ENCODE measurements at regions not wholly inside any gene's neighbourhood (a gene's known extent, or its start where the extent isn't known, plus 50 kb on each side); places are given as distances from the start of the nearest gene placed in this dataset.

DNA sequence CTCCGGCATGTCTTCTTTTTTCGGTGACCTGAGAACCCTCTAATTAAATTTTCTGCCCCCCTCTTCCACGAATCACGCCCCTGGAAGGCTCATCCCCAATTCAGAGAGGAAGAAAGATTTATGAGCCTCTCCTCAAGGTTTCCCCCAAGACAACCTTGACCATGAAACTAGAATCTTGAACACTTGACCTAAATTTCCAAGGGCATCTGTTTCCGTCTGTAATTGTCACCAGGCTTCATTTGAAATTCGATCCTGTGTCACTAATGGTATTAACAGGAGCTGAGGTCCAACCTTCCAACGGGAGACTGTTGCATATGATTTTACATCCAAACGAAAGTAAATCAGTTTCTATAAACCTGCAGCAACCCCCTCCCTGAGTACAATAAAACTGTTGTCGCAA is 139.9 kb upstream of the ZIC3 start:
- TF ChIP-seq, protein P1, sequence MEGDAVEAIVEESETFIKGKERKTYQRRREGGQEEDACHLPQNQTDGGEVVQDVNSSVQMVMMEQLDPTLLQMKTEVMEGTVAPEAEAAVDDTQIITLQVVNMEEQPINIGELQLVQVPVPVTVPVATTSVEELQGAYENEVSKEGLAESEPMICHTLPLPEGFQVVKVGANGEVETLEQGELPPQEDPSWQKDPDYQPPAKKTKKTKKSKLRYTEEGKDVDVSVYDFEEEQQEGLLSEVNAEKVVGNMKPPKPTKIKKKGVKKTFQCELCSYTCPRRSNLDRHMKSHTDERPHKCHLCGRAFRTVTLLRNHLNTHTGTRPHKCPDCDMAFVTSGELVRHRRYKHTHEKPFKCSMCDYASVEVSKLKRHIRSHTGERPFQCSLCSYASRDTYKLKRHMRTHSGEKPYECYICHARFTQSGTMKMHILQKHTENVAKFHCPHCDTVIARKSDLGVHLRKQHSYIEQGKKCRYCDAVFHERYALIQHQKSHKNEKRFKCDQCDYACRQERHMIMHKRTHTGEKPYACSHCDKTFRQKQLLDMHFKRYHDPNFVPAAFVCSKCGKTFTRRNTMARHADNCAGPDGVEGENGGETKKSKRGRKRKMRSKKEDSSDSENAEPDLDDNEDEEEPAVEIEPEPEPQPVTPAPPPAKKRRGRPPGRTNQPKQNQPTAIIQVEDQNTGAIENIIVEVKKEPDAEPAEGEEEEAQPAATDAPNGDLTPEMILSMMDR (IDR thresholded peaks at IDR 0.05), result no peak
- no peak for TF ChIP-seq EZH2 (IDR thresholded peaks at IDR 0.05)
- TF ChIP-seq EZH2phosphoT487 (IDR thresholded peaks at IDR 0.05), result no peak
